ENCODE measurements at regions not wholly inside any gene's neighbourhood (a gene's known extent, or its start where the extent isn't known, plus 50 kb on each side); places are given as distances from the start of the nearest gene placed in this dataset.

DNA sequence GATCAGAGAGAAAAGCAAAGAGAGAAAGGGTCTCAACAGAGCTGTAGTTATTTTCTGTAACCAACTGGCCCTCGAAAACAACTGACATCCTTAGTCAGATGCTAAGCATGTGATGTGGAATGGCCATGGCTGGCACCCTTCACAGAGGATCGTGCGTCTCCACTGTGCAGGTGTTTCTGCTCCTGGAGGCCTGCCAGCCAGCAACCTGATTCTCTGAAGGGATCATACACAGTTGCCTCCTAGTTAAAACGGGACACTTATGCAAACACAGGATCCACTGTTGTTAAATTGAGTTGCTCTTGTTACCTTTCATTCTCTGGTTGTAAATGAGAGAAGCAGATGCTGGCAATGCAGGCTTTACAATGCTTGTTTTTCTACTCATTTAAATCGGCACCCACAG lies 148.5 kb downstream of the HDGFL1 start:
- no peak overlapping the region for H3K27ac ChIP-seq (ENCODE audit: low read length)
- H2AFZ ChIP-seq (ENCODE audit: low read depth, low read length) = no peak overlapping the region
- H3F3A ChIP-seq (ENCODE audit: insufficient read depth, low read length, poor library complexity, severe bottlenecking) = no peaks in the 10 kb centered on the region

DNA sequence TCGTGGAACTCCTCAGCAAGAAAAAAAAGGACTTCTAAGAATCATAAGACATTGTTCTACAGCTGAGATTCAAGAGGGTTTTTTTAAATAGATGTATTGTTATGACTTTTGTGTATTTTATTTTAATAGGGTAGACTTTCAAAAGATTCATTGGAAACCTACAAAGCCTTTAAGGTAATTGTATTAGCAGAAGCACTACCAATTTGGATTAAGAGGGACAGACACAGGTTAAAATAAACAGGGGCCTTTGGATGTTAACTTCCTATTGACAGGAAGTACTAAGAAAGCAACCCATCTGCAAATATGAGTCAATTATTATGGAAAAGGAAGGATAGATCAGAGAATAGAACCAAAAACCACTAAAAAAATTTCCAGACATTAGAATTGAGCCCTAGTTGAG lies 153.5 kb downstream of the HDGFL1 start:
- H2AFZ ChIP-seq (ENCODE audit: low read depth, low read length) = no peak overlapping the region
- H3K9me2 ChIP-seq (ENCODE audit: insufficient read depth, low read length) = no peaks in the 10 kb centered on the region
- no peak for TF ChIP-seq SMC3 (conservative IDR thresholded peaks at IDR 0.05; ENCODE audit: poor library complexity)
- TF ChIP-seq EZH2 (IDR thresholded peaks at IDR 0.05; ENCODE audit: borderline replicate concordance, insufficient read depth, low read length, poor library complexity, severe bottlenecking) = no peak
- TF ChIP-seq REST (IDR thresholded peaks at IDR 0.05; ENCODE audit: borderline replicate concordance) = no peak
- no peak overlapping the region for H3K4me3 ChIP-seq (ENCODE audit: low read length)
- H4K20me1 ChIP-seq (ENCODE audit: insufficient read depth) = no peaks in the 10 kb centered on the region
- no peaks in the 10 kb centered on the region for H3K36me3 ChIP-seq (ENCODE audit: insufficient read depth, low read length)
- no peak overlapping the region for H3K4me2 ChIP-seq (ENCODE audit: low read length)
- H3K9me3 ChIP-seq (ENCODE audit: low read length) = peaks cover 5% of the 10 kb centered on the region
- no peak overlapping the region for H3K27ac ChIP-seq (ENCODE audit: low read length)
- H3K27me3 ChIP-seq (ENCODE audit: insufficient read depth, low read depth, low read length) = no peaks in the 10 kb centered on the region
- H3K79me2 ChIP-seq (replicated peaks; ENCODE audit: insufficient read depth, low read length) = no peaks in the 10 kb centered on the region
- no peaks in the 10 kb centered on the region for H3F3A ChIP-seq (ENCODE audit: insufficient read depth, low read length, poor library complexity, severe bottlenecking)
- no peak overlapping the region for H3K9ac ChIP-seq (ENCODE audit: low read length)

More for the DNA sequence above, 148.5 kb downstream of the HDGFL1 start:
- Histone ChIP-seq H3K9ac (ENCODE audit: low read length) (no peak overlapping the region), H4K20me1 (ENCODE audit: insufficient read depth) (no peaks in the 10 kb centered on the region), H3K27me3 (ENCODE audit: insufficient read depth, low read depth, low read length) (no peaks in the 10 kb centered on the region), H3K9me3 (ENCODE audit: low read length) (no peaks in the 10 kb centered on the region), H3K36me3 (ENCODE audit: insufficient read depth, low read length) (no peaks in the 10 kb centered on the region), H3K9me2 (ENCODE audit: insufficient read depth, low read length) (no peaks in the 10 kb centered on the region), H3K4me3 (ENCODE audit: low read length) (no peak overlapping the region), H3K79me2 (replicated peaks; ENCODE audit: insufficient read depth, low read length) (no peaks in the 10 kb centered on the region), H3K4me2 (ENCODE audit: low read length) (no peak overlapping the region)
- TF ChIP-seq CTCF (IDR thresholded peaks at IDR 0.05; ENCODE audit: poor library complexity, severe bottlenecking) = no peak
- TF ChIP-seq SMC3 (conservative IDR thresholded peaks at IDR 0.05; ENCODE audit: poor library complexity) = no peak
- no peak for TF ChIP-seq REST (IDR thresholded peaks at IDR 0.05; ENCODE audit: borderline replicate concordance)
- no peak for TF ChIP-seq EP300 (conservative IDR thresholded peaks at IDR 0.05; ENCODE audit: poor library complexity, severe bottlenecking)
- no peak for TF ChIP-seq EZH2 (IDR thresholded peaks at IDR 0.05; ENCODE audit: borderline replicate concordance, insufficient read depth, low read length, poor library complexity, severe bottlenecking)
- no peak for TF ChIP-seq MXI1 (conservative IDR thresholded peaks at IDR 0.05; ENCODE audit: poor library complexity, severe bottlenecking)
- TF ChIP-seq POLR2AphosphoS5 (IDR thresholded peaks at IDR 0.05) = no peak
- TF ChIP-seq RAD21 (conservative IDR thresholded peaks at IDR 0.05) = no peak
- no peak for TF ChIP-seq TAF1 (IDR thresholded peaks at IDR 0.05; ENCODE audit: low read depth)

Data from neural cell (in vitro differentiated cells).